ENCODE measurements at regions not wholly inside any gene's neighbourhood (a gene's known extent, or its start where the extent isn't known, plus 50 kb on each side); places are given as distances from the start of the nearest gene placed in this dataset.
"Not testable (repeated sequence)": the region's sequence is repeated elsewhere in the genome, so short reads cannot be mapped to it uniquely, and the experiment has no call there.

DNA sequence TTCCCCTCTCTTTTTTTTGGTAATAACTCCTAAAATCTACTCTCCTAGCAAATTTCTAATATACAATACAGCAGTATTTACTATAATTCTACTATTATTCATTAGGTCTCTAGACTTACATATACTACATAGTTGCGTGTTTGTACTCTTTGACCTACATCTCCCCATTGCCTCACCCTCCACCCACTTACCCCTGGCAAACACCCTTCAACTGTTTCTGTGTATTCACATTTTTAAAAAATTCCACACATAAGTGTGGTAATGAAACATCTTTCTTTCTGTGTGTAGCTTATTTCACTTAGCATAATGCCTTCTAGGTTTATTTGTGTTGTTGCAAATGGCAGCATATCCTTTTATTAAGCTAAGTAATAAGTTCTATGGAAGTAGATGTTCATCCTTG is 336.0 kb downstream of the CCDC85A start:
- DNase-seq: no peak

DNA sequence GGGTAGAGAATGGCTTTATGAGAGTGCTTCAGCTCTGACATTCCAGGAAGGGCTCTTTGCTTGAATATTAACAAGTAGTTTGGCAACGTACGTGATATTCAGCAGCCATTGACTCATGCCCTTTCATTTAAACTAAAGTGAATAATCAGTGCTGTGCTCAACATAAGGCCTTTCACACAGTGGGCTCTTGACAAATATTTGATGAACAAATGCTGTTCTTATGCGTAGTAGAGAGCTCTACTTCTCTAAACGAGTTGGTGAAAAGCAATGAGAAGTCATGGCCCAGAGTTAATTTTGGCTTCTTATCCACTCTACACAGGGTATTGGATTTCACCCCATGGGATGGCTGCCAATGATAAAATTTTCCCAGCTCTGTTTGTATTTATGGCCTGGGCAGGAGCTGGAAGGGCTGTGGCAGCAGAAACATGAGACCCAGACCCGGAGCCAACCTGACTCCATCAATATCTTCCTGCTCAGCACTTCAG is 338.9 kb downstream of the CCDC85A start:
- no peak for DNase-seq

DNA sequence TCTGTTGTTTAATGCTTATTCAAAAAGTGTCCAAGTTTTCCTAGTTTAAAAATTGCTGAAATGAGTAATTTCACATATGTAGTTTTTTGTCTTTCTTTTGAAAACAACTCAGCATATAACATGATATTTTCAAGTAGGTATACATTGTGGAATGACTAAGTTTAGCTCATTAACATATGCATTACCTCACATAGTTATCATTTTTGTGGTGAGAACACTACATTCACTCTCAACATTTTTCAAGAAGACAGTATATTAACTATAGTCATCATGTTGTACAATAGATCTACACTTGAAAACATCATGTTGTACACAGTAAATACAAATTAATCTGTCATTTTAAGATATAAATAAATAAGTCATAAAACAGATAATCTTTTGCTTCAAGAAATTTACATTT is 340.0 kb downstream of the CCDC85A start:
- no peak for DNase-seq

DNA sequence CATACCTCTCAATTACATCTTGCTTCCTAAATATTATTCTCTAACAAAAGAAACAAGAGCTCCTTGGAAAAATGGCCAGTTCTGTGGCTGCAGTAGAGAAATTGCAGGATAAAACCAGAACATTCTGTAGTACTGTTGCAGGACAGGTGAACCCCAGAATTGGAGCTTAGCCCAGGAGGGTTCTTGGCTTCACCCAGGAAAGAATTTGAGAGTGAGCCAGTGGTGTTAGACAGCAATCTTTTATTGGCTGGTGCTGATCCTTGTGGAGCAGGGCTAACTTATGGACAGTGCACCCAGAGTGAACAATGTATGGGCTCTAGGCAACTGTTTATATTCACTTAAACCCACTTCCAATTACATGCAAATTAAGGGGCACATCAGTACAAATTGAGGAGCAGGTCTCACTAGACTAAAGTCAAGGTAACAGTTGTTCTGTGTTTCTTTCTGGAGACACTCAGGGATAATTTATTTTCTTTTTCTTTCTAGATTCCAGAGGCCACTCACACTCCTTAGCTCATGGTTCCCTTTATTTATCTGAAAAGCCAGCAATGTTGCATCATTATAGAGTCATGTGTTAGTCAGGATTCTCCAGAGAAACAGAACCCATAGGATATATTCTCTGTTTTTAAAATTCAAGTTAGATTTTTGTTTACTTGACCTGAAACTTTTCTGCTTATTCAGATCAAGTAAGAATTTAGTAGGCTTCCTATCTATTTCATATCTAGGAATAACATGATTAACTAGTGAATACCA is 348.1 kb downstream of the CCDC85A start:
- DNase-seq: no peak

DNA sequence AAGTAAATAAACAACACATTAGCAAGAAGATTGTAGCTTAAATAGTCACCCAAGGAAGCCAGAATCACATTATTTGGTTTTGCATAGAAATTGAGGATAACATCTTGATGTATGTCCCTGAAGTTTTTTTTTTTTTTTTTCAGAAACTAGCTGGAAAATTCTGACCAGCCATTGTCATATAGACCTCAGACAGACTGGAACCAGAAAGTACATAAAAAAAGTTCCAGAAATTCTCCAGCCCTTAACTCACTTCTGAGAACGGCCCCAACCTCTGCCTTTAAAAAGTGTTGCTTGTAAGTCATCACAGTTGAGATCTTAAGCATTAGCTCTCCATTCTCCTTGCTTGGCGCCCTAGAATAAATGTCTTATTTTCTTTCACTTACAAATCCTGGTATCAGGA is 350.5 kb downstream of the CCDC85A start:
- no peak for DNase-seq

DNA sequence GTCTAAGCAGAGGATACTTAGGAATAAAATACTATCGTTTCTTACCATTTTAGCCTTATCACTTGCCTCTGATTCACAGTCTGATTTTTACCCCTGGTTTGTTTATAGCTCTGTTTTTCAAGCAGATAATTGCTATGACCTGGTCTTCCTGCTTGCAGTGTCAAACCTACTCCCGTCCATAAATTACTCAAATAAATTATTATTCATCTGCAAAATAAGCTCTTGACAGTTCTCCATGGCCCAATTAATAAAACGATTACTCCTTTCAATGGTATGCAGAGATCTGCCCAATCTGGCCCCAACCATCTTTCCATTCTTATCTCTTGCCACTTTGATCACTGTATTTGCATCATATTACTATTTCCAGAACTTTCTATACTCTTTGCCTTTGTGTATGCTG is 354.0 kb downstream of the CCDC85A start:
- DNase-seq: no peak

DNA sequence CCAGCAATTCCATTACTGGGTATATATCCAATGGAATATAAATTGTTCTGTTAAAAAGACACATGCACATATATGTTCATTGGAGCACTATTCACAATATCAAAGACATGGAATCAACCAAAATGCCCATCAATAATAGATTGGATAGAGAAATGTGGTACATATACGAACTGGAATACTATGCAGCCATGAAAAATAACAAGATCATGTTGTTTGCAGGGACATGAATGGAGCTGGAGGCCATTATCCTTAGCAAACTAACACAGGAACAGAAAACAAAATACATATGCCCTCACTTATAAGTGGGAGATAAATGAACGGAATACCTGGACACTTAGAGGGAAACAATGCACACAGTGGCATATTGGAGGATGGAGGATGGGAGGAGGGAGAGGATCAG is 355.8 kb downstream of the CCDC85A start:
- DNase-seq: no peak

DNA sequence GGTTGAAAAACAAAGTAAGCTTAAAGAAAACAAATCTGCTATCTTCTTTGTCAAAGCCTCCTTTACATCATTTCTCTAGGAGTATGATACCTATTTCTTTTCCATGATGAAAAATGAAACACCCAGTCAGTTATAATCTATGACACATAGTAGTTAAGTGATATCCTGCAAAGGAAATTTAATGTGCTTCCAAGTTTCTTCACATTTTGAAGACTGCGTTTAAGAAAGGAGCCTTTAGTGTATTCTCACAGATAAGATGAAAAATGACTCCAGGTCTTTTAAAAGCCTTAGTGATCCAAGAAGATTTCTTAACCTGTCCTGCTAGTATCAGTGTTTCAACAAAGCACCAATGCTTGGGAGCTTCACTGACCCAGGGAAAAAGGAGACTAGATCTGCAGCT is 356.7 kb downstream of the CCDC85A start:
- DNase-seq: no peak

DNA sequence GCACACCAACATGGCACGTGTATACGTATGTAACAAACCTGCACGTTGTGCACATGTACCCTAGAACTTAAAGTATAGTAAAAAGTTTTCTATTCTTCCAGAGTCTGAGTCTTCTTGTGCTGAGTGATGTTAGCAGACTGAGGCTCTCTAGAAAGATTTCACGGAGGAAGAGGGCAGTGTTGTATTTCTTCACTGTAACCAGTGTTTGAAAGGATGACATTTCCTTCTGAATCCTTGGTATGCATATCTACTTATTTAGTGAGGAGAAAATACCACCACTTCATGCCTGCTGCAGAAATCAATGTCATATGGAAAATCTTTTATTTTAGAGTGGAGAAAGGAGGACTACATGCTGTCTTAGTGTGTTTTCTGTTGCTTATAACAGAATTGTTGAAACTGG is 357.1 kb downstream of the CCDC85A start:
- DNase-seq: no peak

DNA sequence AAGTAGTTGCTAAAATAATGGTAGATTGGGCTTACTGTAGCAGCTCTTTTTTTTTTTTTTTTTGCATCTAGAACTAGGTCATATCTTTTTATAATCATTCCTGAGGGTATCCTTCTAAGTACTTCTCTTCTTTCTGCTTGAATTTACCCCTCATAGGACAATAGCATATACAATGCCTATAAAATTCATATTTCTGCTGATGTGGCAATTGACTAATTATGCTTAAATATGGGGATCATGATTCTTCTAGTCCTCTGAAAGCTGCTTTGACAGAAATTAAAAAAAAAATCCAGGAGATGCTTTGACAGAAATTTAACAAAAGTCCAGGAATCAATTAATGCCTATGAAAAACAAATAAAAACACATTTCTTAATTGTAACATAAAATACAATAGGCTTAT is 358.4 kb downstream of the CCDC85A start:
- DNase-seq: no peak

DNA sequence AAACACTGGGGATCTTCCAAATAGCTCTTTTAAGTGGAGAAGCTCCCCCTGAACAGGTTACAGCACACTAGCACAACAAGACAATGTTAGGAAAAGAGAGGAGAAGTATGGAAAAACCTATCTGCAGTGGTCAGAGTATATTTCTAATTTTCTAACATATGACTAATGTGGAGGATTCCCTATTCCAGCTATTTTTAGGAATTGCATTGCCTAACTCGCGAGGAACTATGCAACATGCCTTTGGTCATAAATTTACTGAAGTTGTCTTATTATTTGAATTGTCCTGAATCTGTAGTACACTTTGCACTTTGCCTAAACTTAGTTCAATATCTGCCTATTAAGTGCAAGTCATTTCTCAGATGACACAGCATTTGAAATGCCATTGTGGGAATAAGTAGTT is 381.4 kb downstream of the CCDC85A start:
- DNase-seq: no peak

DNA sequence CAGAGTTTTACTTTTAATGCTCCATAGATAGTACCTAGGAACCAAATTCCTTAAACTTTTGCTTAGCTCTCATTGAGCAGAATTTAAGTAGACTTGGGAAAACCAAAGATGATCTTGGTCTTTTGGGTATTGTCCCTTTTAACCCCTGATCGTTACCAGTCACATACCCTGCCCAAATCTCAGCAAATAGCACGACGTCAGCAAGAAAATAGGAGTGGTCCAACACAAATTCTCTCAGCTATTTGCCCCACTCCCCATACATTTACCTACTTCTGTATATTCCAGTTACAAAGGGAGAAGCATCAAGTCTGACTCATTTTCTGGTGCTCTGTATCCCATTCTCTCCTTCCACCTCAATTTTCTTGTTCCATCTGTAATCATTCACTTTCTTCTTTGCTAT is 387.3 kb downstream of the CCDC85A start:
- DNase-seq: no peak

DNA sequence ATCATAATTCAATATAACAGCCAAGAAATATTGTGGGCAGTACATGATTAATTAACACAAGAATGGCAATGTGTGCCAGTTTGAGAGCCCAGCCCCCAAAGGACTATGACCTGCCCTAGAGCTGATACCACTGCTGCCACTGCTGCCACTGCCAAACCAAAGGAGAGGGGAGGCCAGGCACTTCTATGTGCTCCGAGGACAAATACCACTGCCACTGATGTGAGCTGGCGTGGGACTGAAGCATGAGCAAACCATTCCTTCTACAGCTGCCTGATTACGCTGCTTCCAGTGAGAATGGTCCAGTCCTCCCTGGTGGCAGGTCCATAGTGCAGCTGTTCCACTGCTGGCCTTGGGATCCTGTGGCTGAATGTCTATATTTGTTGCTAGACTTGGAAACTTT is 392.2 kb downstream of the CCDC85A start:
- DNase-seq: no peak

DNA sequence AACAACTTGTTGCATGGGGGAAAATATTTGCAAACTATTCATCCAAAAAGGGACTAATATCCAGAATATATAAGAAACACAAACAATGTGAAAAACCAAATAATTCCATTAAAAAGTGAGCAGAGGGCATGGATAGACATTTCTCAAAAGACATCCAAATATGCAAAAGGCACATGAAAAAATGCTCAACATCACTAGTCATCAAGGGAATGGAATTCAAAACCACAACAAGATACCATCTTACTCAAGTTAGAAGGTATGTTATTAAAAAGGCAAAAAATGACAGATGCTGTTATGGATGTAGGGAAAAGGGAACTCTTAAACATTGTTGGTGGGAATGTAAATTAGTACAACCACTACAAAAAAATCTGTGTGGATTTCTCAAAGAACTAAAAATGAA is 396.5 kb downstream of the CCDC85A start:
- no peak for DNase-seq

DNA sequence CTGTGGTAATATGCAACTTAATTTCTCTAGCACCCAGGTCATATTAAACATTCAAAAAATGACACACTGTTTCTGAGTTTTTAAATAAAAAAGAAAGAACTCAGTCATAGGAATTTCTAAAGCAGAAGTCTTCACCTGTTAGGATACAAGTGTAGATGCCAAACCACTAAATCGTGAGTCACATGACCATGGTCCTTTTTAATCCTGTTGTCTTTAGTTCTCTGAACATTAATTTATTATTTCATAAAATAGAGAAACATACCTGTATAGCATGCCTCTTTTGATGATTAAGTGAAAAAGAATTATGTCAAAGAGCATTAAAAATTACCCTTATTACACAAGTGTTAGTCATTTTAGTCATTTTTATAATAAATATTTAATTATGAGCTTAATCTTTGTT is 398.8 kb downstream of the CCDC85A start:
- DNase-seq: no peak

DNA sequence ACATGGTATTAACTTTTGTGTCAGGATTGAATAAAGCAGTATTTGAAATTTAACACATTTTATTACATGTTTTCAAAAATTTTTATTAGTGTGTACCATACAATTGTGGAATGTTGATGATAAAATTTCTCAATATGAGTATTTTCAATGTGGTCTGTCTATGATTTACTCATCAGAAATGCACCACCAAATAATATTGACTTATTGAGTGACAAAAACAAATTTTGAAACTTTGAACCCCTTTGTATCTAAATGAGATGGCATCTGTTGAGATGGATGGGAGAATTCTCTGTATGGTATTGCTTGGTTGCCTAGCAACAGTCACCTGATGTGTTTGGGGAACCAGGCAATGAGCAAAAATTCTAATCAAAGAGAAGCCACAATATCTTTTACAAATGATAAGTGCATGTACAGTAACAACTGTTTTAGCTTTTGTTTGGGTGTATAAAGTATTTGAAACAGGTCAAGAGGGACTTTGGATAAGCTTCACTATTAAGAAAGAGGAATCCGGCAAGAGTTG is 400.1 kb downstream of the CCDC85A start:
- DNase-seq: no peak

DNA sequence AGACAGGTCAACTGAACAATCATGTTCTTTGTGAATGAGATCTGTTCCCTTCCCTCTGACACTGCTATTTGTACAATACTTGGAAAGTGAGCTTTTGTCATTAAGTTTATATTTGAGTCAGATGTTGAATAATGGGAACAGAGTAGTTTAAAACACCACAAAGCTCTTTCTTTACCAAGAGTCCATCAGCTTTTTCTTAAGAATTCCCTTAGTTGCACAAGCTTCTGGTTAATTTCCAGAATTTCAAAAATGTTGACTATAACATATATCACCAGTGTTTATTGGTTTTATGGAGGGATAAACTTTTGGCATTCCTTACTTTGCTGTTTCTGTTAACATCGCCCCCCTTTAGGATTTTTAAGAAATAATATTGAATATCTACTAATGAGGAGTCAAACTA is 403.7 kb downstream of the CCDC85A start:
- no peak for DNase-seq

DNA sequence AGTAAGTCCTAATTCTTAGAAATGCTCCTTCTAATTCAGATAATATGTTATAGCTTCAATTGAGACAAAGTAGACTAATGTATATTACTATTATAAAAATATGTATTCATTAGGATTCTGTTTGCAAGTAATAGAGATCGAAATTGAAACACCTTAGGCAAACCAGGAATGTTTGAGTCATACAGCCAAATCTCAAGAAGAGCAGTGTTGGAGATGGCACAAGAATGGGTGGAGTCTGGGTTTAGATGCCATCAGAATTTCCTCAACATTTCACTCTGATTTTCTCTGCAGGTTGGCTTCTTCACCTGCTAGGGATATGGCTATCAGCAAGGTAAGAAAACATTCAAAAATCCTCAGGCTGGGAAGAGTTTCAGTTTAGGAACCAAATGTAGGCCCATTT is 405.4 kb downstream of the CCDC85A start:
- no peak for DNase-seq

DNA sequence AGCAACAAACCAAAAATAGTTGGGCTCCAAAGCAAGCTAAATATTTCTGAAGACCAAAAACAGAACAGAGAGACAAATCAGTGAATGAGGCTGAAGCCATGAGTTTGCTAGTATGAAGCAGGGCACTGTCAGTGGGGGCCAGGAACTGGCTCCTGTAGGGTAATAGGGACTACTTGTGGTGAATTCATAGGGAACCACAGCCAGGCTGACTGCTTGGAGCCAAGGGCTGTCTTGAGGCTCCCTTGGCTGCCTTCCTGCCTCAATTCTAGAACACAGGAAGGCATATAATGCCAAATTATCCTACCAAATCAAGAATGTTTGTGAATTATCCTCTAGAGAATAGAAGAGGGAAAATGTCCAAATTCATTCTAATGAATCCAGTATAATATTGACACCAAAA is 406.0 kb downstream of the CCDC85A start:
- DNase-seq: no peak

DNA sequence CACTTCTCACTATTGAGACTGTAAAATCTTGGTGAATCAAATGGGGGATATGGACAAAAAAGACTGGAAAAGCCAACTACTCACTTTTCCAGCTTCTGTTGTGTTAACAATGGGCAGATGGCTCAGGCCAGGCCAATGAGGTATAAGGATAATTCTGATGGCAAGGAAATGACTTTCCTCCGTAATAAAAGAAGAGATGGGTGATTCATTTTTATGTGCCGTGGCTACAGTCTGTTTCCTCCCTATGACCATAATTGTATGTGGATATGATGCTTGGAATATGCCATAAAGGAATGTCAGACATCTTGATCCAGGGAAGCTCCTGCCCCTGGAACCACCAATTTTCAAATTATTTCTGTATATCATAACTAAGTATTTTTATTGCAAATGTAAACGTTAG is 406.8 kb downstream of the CCDC85A start:
- DNase-seq: no peak

DNA sequence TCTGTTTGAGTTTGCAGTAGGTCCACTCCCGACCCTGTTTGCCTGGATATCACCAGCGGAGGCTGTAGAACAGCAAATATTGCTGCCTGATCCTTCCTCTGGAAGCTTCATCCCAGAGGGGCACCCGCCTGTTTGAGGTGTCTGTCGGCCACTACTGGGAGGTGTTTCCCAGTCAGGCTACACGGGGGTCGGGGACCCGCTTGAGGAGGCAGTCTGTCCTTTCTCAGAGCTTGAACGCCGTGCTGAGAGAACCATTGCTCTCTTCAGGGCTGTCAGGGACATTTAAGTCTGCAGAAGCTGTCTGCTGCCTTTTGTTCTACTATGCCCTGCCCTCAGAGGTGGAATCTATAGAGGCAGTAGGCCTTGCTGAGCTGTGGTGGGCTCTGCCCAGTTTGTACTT is 422.3 kb downstream of the CCDC85A start:
- not testable (repeated sequence) for DNase-seq

DNA sequence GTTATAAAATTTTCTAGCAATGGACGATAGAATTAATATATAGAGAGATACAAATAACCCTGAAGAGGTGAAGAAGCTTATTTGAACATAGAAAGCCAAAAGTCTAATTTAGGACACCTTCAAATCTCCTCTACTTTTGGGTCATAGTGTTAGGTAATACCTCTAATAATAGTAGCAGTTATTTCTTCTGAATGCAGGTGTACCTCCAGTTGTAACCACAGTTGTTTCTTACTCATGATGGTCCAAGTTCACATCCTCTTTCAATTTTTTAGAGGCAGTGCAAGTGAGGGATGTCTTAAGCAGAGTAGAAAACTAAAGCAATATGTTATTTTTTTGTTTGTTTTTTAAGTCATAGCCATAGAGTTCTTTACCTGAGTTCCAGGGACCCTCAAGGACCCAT is 429.5 kb downstream of the CCDC85A start:
- no peak for DNase-seq

DNA sequence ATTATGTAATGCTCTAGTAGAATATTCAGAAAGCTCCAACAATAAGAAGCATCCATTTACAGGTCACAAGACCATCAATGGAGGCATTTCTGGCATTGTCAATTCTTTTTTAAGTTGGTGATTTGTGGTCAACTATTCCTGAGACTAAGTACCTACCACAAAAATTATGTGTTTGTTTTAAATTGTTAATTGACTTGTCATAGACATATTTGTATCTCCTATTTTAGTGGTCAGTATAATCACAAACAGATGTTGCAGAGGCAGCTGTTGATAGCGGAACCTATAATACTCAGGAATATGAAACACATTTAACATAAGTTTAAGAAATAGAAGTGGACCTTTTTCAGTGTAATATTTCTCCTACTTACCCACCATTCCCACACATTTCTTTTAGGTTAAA is 430.1 kb downstream of the CCDC85A start:
- DNase-seq: no peak

DNA sequence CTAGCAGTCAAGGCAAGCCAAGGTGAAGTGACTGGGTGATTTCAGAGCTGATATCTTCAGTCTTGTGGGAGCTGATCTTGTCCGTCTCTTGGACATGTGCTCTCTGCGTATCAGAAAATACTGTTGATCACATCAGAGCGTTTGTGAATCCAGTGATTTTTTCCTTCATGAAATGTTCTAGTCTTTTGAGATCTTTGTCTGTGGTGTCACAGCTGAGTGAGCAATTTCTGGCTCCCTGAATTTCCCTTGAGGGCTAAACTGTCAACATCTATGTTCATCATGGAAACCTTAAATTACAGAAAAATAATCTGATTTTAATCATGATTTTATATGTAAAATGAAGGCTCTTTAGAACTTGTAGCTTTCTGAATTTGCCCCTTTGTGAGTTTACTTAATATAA is 432.0 kb downstream of the CCDC85A start:
- no peak for DNase-seq

DNA sequence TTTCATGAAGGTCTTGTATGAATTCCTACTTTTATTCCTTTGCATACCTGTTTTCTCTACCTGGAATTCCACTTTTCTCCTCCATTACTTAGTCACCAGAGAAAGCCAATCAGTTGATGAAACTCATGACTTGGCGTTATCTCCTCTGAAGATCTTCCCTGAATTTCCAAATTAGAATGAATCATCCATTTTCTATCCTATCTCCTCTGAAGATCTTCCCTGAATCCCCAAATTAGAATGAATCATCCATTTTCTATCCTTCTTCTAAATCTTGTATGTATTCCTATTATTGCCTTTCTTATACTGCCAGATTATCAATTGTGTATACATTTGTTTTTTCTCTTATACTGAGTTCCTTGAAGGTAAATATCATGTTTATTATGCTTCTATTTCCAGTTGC is 440.4 kb downstream of the CCDC85A start:
- no peak for DNase-seq
